ENCODE measurements at regions not wholly inside any gene's neighbourhood (a gene's known extent, or its start where the extent isn't known, plus 50 kb on each side); places are given as distances from the start of the nearest gene placed in this dataset.

DNA sequence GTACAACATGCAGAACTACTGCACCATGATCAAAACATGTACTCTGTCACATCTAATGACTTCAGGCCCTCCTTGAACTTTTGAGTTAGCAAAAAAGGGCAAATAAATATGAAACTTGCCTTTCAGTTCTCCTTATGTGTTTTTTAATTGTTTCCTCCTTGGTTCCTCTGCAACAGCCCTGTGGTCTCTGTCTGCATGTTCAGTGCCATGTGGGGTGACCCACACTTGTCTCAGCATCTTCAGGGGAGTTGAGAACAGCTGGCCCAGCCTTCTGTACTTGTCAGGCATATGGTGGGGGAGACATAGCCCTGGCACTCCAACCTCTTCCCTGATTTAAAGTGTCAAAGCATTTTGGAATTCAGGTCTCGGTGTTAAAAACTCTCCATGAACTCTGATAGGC is 188.0 kb upstream of the PGRMC2 start:
- Histone ChIP-seq H3K36me3 (no peaks in the 10 kb centered on the region), H3K4me1 (no peaks in the 10 kb centered on the region), H3K27me3 (no peaks in the 10 kb centered on the region), H3K27ac (no peak overlapping the region), H3K4me3 (no peak overlapping the region), H3K9me3 (no peaks in the 10 kb centered on the region)
- intact Hi-C loops (cut with DNase I; ENCODE audit: low total_unique reads) = no loop called here
- no peak for DNase-seq (ENCODE audit: low spot score in 2 of 2)
- TF ChIP-seq, protein P1, sequence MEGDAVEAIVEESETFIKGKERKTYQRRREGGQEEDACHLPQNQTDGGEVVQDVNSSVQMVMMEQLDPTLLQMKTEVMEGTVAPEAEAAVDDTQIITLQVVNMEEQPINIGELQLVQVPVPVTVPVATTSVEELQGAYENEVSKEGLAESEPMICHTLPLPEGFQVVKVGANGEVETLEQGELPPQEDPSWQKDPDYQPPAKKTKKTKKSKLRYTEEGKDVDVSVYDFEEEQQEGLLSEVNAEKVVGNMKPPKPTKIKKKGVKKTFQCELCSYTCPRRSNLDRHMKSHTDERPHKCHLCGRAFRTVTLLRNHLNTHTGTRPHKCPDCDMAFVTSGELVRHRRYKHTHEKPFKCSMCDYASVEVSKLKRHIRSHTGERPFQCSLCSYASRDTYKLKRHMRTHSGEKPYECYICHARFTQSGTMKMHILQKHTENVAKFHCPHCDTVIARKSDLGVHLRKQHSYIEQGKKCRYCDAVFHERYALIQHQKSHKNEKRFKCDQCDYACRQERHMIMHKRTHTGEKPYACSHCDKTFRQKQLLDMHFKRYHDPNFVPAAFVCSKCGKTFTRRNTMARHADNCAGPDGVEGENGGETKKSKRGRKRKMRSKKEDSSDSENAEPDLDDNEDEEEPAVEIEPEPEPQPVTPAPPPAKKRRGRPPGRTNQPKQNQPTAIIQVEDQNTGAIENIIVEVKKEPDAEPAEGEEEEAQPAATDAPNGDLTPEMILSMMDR (IDR thresholded peaks at IDR 0.05) = no peak
- TF ChIP-seq POLR2AphosphoS5 (IDR thresholded peaks at IDR 0.05) (no peak), POLR2A (IDR thresholded peaks at IDR 0.05) (no peak)

DNA sequence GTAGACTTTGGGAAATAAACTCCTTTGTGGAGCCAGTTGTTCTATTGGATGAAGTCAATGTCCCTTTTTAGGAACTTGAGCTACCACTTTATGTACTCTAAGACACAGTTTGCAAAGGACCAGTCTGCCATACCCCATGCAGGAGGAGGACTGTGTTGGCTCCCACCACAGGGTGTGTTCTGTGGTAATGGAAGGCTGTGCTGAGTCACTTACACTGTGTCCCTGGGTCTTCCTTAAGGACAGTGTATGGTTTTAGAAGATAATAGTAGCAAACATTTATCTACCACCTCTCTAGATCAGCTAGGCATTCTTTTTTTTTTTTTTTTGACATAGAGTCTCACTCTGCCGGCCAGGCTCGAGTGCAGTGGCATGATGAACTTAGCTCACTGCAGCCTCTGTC is 184.0 kb upstream of the PGRMC2 start:
- intact Hi-C loops (cut with DNase I; ENCODE audit: low total_unique reads) = no loop called here
- Histone ChIP-seq H3K4me1 (no peaks in the 10 kb centered on the region), H3K27ac (no peak overlapping the region), H3K4me3 (no peak overlapping the region), H3K9me3 (no peaks in the 10 kb centered on the region), H3K36me3 (no peaks in the 10 kb centered on the region), H3K27me3 (no peaks in the 10 kb centered on the region)
- no peak for TF ChIP-seq POLR2AphosphoS5 (IDR thresholded peaks at IDR 0.05)
- TF ChIP-seq POLR2A (IDR thresholded peaks at IDR 0.05) = no peak
- TF ChIP-seq, protein P1 (IDR thresholded peaks at IDR 0.05) = no peak
- no peak for DNase-seq (ENCODE audit: low spot score in 2 of 2)

GRCh38 chr4:128470492-128471053 is 183.0 kb upstream of the PGRMC2 start:
- Histone ChIP-seq H3K4me1 (no peaks in the 10 kb centered on the region), H3K9me3 (no peaks in the 10 kb centered on the region), H3K27ac (no peak overlapping the region), H3K4me3 (no peak overlapping the region), H3K36me3 (no peaks in the 10 kb centered on the region), H3K27me3 (no peaks in the 10 kb centered on the region)
- no peak for TF ChIP-seq POLR2AphosphoS5 (IDR thresholded peaks at IDR 0.05)
- TF ChIP-seq, protein P1 (IDR thresholded peaks at IDR 0.05) = no peak
- TF ChIP-seq POLR2A (IDR thresholded peaks at IDR 0.05) = no peak
- DNase-seq (ENCODE audit: low spot score in 2 of 2) = no peak
- intact Hi-C loops (cut with DNase I; ENCODE audit: low total_unique reads) = no loop called here

GRCh38 chr4:128468123-128468989 is 180.7 kb upstream of the PGRMC2 start:
- Histone ChIP-seq H3K27ac (peak overlapping the region; percentile 31 to 54), H3K36me3 (no peaks in the 10 kb centered on the region), H3K27me3 (no peaks in the 10 kb centered on the region), H3K4me3 (no peak overlapping the region), H3K4me1 (no peaks in the 10 kb centered on the region), H3K9me3 (no peaks in the 10 kb centered on the region)
- intact Hi-C loops (cut with DNase I; ENCODE audit: low total_unique reads) = no loop called here
- TF ChIP-seq POLR2AphosphoS5 (IDR thresholded peaks at IDR 0.05) (no peak), POLR2A (IDR thresholded peaks at IDR 0.05) (no peak)
- TF ChIP-seq, protein P1 (IDR thresholded peaks at IDR 0.05) = no peak
- no peak for DNase-seq (ENCODE audit: low spot score in 2 of 2)

DNA sequence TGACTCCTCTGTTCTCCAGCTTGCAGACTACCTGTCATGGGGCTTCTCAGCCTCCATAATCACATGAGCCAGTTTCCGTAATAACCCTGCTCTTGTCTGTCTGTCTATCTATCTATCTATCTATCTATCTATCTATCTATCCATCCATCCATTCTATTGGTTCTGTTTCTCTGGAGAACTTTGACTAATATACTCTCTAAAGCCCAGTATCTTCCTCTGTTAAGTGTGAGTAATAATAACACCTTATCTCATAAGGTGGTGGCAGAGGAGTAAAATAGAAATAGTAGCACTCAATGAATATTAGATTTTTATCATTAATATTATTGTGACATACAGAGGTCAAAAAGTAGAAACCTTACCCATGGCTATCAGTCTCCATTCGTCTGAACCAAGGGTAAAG is 177.9 kb upstream of the PGRMC2 start:
- Histone ChIP-seq H3K27ac (no peak overlapping the region), H3K4me3 (no peak overlapping the region), H3K9me3 (no peaks in the 10 kb centered on the region), H3K27me3 (no peaks in the 10 kb centered on the region), H3K36me3 (no peaks in the 10 kb centered on the region), H3K4me1 (no peaks in the 10 kb centered on the region)
- intact Hi-C loops (cut with DNase I; ENCODE audit: low total_unique reads) = no loop called here
- no peak for DNase-seq (ENCODE audit: low spot score in 2 of 2)
- TF ChIP-seq POLR2AphosphoS5 (IDR thresholded peaks at IDR 0.05) (no peak), POLR2A (IDR thresholded peaks at IDR 0.05) (no peak)
- TF ChIP-seq, protein P1 (IDR thresholded peaks at IDR 0.05) = no peak

All from breast epithelium (tissue), 4 donors.